ENCODE measurements at regions not wholly inside any gene's neighbourhood (a gene's known extent, or its start where the extent isn't known, plus 50 kb on each side); places are given as distances from the start of the nearest gene placed in this dataset.
A peak's percentile ranks its signal among the peaks of the same experiment; 100 is the strongest.

DNA sequence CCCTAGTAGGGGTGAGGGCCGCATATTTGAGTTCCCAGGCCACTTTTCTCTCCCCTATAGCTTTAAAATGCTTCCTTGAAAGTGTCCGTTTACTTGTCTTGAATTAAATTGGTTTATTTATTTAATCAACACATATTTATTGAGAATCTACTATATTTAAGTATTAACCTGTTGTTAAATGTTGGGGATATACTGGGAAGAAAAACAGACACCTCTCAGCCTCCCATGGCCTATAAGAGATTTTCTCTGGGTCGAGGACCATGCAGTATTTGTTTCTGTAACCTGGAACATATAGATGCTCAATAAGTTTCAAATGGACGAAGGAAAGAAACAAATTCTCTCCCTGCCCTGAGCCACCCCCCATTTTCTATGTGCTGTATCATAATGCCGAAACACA is 98.6 kb downstream of the INSIG2 start:
- DNase-seq (ENCODE audit: low read depth), result no peak

DNA sequence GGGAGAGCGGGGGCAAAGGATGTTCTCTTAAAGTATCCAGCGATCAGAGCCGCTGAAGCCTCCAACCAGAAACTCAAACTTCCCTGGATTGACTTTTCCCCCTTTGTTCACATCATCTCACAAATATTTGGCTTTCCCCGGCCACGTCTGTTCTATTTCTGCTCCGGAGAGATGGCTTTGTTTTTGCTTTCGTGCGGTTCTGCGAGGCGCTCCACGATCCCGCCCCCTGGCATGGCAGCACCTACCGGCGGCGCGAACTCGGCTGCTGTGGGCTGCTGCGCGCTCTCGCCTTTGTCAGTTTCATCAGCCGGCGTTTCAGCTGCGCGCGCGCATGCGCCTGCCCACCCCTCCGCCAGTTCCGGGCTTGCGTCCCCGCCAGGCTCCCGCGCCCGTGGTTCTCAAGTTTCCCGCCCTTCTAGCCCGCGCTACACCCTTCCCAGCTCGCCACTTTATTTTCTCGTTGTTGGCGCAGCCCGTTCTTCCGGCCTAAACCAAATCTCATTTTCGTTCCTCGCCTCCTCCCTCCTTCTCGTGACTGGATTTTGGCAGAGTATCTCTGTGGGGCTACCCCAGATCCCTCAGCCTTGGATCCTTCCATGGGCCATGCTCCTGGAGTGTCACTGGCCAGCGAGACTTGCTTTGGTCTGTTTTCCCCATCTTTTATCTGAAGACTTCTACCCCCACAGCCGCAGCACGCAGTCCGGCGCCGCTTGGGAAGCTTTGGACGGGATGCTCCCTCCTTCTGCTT is 98.0 kb downstream of the INSIG2 start:
- peak; percentile 41 for DNase-seq (ENCODE audit: low read depth)

DNA sequence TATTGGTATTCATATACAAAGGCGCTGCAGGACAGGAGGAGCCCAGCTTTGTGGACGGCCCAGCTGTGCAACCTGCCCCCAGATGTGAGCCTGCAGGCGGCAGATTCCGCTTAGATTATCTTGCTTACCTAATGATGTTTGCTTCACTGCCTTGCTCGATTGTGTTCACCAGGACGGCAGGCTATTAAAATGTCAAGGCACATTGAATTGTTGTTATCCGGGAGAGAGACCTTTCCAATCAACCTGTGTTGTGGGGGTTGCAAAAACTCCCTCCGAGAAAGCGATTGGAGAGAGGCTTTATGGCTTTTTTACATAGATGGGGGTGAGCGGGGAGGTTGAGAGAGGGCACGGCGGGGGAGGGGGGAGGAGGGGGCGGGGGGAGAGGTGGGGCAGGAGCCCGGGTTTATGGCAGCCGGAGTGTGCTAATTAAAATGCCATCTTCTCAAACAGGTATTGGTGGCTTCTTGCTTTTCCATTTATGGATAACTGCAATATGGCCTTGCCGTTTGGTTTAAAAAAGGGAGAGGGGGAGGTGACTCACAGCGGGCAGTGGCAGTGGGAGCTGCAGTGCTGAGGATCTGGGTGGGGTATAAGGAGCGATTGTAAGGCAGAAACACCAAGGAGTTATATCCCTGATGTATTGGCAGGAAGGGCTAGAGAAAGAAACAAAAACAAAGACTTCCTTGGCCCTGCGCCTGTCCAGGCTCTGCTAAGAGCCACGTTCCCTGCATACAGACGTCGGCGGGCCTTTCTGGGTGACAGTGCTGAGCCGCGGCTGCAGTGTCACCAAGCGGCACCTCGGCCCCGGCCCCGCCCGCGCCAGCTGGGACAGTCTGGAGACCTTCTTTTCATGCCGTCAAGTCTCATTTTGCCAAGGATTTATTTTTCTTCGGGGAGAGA is 97.2 kb downstream of the INSIG2 start:
- DNase-seq (ENCODE audit: low read depth), result peak; percentile 22

DNA sequence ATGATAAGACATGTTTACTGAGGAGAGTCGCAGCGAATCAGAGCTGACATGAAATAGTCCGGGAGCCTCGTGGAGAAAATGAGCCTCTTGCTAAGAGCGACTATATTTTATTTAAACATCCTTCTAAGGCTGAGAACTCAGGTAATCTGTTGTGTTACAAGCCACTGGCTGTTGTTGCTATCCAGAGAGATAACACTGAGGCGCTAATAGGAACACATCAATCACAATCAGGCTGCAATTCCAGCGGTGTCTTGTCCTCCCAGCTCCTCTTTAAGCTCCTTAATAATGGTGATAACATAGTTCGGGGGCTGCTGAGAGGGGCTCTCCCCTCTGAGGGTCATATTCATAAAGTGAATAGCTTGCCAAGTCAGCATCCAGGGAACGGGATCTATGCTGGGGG is 95.1 kb downstream of the INSIG2 start:
- DNase-seq (ENCODE audit: low read depth), result no peak

DNA sequence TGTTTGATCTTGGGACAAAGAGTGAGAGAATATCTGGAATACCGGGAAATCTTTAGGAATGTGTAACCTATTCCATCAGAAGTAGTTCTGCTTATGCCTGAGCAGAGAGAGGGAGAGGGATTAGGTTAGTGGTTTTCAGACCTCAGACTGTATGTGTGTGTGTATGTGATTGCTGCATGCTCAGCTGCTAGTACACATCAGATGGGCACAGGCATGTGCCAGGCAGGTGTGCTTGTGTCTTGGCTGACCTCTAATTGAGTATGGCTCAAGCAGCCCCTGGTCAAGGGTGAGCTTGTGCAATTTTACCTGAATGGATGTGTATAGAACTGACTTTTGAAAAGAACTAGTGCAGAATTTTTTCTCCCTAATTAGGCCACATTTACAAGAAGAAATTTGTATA is 91.2 kb downstream of the INSIG2 start:
- DNase-seq (ENCODE audit: low read depth), result no peak

DNA sequence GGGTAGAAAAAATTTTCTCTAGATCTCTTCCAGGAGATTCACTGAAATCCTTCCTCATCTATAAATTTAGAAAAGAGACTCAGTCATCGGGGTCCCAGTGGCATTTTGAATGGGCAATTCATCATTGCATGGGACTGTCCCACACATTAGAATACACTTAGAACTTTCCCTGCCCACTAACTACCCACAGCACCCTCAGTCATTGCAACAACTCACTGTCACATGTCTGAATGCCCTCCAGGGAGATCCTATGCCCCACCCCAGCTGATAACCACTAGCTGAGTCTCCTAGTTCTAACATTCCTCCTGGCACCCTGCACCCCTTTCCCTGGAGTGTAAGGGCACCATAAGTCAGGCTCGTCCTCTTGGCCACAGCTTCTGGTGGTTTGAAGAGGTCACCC is 89.6 kb downstream of the INSIG2 start:
- no peak for DNase-seq (ENCODE audit: low read depth)

DNA sequence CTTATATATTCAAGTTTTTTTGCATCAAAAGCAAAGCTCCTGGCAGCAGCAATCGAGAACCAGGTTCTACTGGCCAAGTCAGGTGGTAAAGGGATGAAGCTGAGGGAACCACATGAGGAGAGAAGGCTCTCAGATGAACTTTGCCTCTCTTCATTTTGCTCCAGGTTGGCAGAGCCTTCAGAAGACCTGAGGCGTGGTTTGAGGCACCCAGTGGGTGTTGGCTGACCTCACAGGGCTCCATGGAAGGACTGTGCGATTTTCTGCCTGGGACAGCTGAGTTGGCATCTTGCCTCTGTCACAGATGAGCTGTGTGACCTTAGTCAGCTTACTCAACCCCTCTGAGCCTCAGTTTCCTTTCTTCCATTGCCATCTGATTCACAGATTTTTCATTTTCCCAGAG is 89.0 kb downstream of the INSIG2 start:
- no peak for DNase-seq (ENCODE audit: low read depth)

DNA sequence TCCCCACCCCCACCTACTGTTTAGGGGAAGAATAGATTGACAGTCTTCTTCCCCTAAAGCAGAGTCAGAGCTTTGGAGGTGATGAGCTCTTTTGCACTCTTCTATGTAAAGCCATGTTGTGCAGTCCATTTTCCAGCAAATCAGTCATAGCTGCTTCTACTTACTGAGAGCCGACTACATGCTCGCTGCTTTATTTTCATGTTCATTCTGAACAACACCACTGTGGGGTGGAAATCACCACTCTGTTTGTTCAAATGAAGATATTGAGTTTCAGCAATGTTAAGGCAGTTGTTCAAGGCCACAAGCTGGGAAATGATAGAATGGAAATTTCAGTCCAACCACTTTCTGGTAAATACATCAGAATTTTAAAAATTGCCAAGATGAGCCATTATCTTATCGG is 88.3 kb downstream of the INSIG2 start:
- no peak for DNase-seq (ENCODE audit: low read depth)

DNA sequence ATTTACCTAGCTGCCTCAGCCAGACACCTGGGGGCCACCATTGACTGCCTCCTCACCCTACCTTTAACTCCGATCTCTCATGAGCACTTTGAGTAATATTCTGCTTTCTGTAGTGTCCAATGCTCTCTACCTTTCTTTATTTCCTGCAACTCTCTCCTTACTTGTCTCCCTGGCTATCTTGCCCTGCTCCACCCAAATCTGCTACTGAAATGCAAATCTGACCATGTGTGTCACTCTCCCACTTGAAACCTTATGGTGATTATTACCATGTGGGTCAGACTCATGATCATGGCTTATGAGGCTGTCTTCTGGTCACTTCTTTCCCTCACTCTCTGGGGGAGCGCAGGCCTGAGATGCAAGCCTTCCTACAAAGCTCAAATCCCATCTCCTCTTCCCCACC is 83.3 kb downstream of the INSIG2 start:
- DNase-seq (ENCODE audit: low read depth), result no peak

DNA sequence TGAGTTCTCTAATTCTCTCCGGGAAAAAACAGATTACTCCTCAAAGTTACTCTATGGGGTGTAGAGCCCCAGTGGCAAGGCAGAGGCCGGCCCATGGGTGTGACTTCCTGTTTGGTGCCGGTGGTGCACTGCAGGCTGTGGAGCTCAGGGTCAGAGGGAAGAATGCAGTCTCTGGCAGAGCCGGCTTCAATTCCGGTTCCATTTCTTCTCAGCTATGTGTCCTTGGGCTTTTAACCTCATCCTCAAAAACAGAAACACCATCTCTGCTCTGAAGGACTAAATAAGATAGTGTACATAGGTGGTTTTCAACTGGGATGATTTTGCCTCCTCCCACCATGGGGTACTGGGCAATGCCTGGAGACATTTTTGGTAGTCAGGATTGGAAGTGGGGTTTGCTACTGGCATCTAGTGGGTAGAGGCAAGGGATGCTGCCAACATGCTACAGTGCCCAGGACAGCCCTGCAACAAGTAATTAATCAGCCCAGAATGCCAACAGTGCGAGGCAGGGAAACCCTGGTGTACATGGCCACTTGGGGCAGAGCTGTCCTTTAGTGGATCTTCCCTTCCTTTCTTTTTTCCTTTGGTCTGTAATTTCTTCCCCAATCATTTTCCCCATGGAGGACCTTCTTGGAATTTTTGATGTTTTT is 81.2 kb downstream of the INSIG2 start:
- DNase-seq (ENCODE audit: low read depth), result no peak

DNA sequence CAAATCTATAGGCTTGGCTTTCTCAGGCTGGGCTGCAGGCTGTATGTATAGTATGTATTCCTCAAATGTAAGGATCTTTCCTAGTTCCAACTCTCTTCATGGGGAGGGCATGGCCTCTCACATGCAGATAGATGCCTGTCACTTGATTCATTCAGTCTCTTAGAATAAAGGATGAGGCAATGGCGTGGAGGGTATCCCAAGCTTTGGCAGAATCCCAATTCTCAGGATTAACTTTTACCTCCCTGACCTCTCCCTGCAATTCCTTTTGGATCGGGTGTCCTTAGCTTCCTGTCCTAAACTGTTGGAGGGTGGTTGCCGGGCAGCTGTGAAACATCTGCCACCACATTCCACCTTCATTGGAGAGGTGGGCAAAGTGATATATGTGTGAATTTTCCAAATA is 80.3 kb downstream of the INSIG2 start:
- no peak for DNase-seq (ENCODE audit: low read depth)

DNA sequence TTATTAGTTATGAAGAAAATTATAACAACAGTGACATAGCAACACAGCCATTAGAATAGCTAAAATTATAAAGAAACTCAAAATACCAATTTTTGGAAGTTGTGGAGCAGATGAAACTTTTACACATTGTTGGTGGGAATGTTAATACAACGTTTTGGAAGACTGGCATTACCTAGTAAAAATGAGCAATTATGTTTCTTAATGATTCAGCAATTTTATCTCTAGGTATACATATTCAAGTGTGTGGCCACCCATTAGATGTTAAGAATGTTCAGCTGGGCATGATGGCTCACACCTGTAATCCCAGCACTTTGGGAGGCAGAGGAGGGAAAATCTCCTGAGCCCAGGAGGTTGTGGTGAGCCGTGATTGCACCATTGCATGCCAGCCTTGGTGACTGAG is 78.8 kb downstream of the INSIG2 start:
- DNase-seq (ENCODE audit: low read depth), result no peak

DNA sequence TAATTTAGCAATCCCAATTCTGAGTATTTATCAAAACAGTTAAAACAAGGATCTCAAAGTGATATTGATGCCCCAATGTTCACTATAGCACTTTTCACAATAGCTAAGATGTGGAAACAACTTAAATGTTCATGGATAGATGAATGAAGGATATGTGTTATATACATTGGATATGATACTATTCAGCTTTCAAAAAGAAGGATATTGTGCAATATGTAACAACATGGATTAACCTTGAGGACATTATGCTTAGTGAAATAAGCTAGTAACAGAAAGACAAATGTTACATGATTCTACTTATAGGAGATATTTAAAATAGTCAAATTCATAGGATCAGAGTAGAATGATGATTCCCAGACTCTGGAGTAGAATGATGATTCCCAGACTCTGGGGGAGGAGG is 78.0 kb downstream of the INSIG2 start:
- no peak for DNase-seq (ENCODE audit: low read depth)

DNA sequence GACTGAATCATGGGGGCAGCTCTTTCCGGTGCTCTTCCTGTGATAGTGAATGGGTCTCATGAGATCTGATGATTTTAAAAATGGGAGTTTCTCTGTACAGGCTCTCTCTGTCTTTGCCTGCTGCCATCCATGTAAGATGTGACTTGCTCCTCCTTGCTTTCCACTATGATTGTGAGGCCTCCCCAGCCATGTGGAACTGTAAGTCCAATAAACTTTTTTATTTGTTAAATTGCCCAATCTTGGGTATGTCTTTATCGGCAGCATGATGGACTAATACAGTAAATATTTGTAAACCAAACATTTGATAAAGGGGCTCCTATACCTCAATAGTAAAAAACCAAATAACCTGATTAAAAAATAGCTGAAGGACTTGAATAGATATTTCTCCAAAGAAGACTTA is 77.3 kb downstream of the INSIG2 start:
- DNase-seq (ENCODE audit: low read depth), result no peak

All from GM04503 (cell line).